GM19328 (cell line): ENCODE measurements at regions not wholly inside any gene's neighbourhood (a gene's known extent, or its start where the extent isn't known, plus 50 kb on each side); places are given as distances from the start of the nearest gene placed in this dataset.

ENCODE experiments used
- ATAC-seq: cut with Tn5 transposase; IDR thresholded peaks from one replicate; pipeline ENCODE4 v1.9.1; 2021; ENCODE audit warnings: mild to moderate bottlenecking, moderate library complexity; ENCODE audit not compliant: unreplicated experiment

DNA sequence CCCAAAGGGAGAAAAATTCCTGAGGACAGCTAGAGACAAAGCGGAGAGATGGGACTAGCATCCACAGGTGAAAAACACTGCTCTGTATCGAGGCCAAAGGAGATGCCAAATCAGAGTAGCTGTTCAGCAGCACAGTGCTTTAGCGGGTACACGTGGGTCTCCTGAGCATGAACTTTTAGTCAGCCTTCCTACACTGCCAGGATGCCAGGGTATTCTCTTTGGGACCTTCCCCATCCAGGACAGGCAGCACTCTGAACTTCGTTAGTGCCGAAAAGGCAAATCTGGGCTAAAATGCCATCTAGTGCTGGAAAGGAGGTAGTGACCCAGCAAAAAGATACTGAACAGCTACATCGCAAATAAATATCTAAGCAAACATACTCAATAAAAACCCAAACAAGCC lies 64.9 kb downstream of the C6orf58 start:
- peak; percentile 80 for ATAC-seq
